ENCODE measurements at regions not wholly inside any gene's neighbourhood (a gene's known extent, or its start where the extent isn't known, plus 50 kb on each side); places are given as distances from the start of the nearest gene placed in this dataset.

DNA sequence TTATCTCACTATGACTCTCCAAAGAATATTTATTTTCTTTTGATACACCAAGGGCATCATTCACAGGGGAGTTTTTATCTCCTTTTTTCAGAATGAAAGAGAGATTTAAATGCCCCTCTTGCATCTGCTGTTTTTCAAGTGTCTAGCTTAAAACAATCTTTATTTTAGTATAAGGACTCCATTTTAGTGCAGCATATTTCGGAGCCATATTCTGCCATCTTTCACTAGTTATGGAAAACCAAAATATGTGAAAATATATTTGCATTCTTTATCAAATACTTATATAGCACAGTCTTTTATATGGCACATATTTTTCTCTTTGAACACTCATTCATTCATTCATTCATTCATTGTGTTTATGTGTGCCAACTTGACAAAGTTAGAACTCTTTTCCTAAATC lies 1130.2 kb downstream of the SLITRK5 start:
- TF ChIP-seq, protein P1, sequence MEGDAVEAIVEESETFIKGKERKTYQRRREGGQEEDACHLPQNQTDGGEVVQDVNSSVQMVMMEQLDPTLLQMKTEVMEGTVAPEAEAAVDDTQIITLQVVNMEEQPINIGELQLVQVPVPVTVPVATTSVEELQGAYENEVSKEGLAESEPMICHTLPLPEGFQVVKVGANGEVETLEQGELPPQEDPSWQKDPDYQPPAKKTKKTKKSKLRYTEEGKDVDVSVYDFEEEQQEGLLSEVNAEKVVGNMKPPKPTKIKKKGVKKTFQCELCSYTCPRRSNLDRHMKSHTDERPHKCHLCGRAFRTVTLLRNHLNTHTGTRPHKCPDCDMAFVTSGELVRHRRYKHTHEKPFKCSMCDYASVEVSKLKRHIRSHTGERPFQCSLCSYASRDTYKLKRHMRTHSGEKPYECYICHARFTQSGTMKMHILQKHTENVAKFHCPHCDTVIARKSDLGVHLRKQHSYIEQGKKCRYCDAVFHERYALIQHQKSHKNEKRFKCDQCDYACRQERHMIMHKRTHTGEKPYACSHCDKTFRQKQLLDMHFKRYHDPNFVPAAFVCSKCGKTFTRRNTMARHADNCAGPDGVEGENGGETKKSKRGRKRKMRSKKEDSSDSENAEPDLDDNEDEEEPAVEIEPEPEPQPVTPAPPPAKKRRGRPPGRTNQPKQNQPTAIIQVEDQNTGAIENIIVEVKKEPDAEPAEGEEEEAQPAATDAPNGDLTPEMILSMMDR (IDR thresholded peaks at IDR 0.05): no peak
- TF ChIP-seq POLR2A (IDR thresholded peaks at IDR 0.05) (no peak), EP300 (IDR thresholded peaks at IDR 0.05) (no peak)

Data from ovary (tissue), 3 donors.